ENCODE measurements at regions not wholly inside any gene's neighbourhood (a gene's known extent, or its start where the extent isn't known, plus 50 kb on each side); places are given as distances from the start of the nearest gene placed in this dataset.

- ChIA-PET CTCF (interaction anchor here (0.6 kb wide), 1 partner anchor 1891 kb away, joined by 9 read pairs; no protein-coding TSS in a partner anchor), POLR2A (no interaction called here)
- H3K36me3 ChIP-seq (ENCODE audit: control insufficient read depth, insufficient read depth, low read length) = no peaks in the 10 kb centered on the region
- no peak overlapping the region for H3K4me3 ChIP-seq (ENCODE audit: low read depth in 2 of 2, low read length in 2 of 2)
- in situ Hi-C loops (cut with HindIII; ENCODE audit: low pct_unique_long_range_greater_than_20kb, low sequenced_read_pairs) = no loop called here
- H3K4me1 ChIP-seq (ENCODE audit: control insufficient read depth, insufficient read depth, low read length) = no peaks in the 10 kb centered on the region
- peaks cover 3% of the 10 kb centered on the region; the same call in 1 of the 2 replicates for H3K27me3 ChIP-seq (ENCODE audit: control insufficient read depth, insufficient read depth, low read length)
- intact Hi-C loops (cut with micrococcal nuclease; ENCODE audit: unreplicated experiment) = no loop called here
- ATAC-seq (no peak), DNase-seq (ENCODE audit: low read depth, low spot score) (no peak)
- TF ChIP-seq REST (IDR thresholded peaks at IDR 0.05; ENCODE audit: insufficient read depth in 1 of 2, low read depth in 2 of 2, low read length in 1 of 2) = no peak
- no peak for TF ChIP-seq POLR2AphosphoS5 (IDR thresholded peaks at IDR 0.05; ENCODE audit: low read depth, low read length)
- no peak for TF ChIP-seq SIN3A (IDR thresholded peaks at IDR 0.05; ENCODE audit: borderline replicate concordance, insufficient read depth, low read depth, low read length)
- TF ChIP-seq TCF7L2 (IDR thresholded peaks at IDR 0.05; ENCODE audit: low read depth, low read length) = no peak
- TF ChIP-seq CTCF (IDR thresholded peaks at IDR 0.05) = no peak
- no TSS peak for BruUV-seq (replicated peaks)
- no peak overlapping the region for H3K27ac ChIP-seq (ENCODE audit: low read length)
- no peaks in the 10 kb centered on the region for H3K9me3 ChIP-seq (ENCODE audit: control insufficient read depth, insufficient read depth, low read depth, low read length)
Measured at GRCh38 chr11:109958821-109959166, 134.4 kb upstream of the ZC3H12C start.

- Histone ChIP-seq H3K27ac (ENCODE audit: low read length) (no peak overlapping the region), H3K9me3 (ENCODE audit: control insufficient read depth, insufficient read depth, low read depth, low read length) (no peaks in the 10 kb centered on the region), H3K4me1 (ENCODE audit: control insufficient read depth, insufficient read depth, low read length) (no peaks in the 10 kb centered on the region), H3K4me3 (ENCODE audit: low read depth in 2 of 2, low read length in 2 of 2) (no peak overlapping the region), H3K36me3 (ENCODE audit: control insufficient read depth, insufficient read depth, low read length) (no peaks in the 10 kb centered on the region), H3K27me3 (ENCODE audit: control insufficient read depth, insufficient read depth, low read length) (peaks cover 3% of the 10 kb centered on the region; the same call in 1 of the 2 replicates)
- ChIA-PET CTCF (no interaction called here), POLR2A (no interaction called here)
- no peak for DNase-seq (ENCODE audit: low read depth, low spot score)
- ATAC-seq = no peak
- no peak for TF ChIP-seq POLR2AphosphoS5 (IDR thresholded peaks at IDR 0.05; ENCODE audit: low read depth, low read length)
- no peak for TF ChIP-seq CTCF (IDR thresholded peaks at IDR 0.05)
- no peak for TF ChIP-seq SIN3A (IDR thresholded peaks at IDR 0.05; ENCODE audit: borderline replicate concordance, insufficient read depth, low read depth, low read length)
- TF ChIP-seq TCF7L2 (IDR thresholded peaks at IDR 0.05; ENCODE audit: low read depth, low read length) = no peak
- TF ChIP-seq REST (IDR thresholded peaks at IDR 0.05; ENCODE audit: insufficient read depth in 1 of 2, low read depth in 2 of 2, low read length in 1 of 2) = no peak
- no TSS peak for BruUV-seq (replicated peaks)
- intact Hi-C loops (cut with micrococcal nuclease; ENCODE audit: unreplicated experiment) = no loop called here
- in situ Hi-C loops (cut with HindIII; ENCODE audit: low pct_unique_long_range_greater_than_20kb, low sequenced_read_pairs) = no loop called here
Measured at GRCh38 chr11:109960831-109961230, 132.4 kb upstream of the ZC3H12C start.

Measured in Panc1 (cell line).